Peyer's patch (tissue), 4 donors: ENCODE measurements at regions not wholly inside any gene's neighbourhood (a gene's known extent, or its start where the extent isn't known, plus 50 kb on each side); places are given as distances from the start of the nearest gene placed in this dataset.

Experiments
- CTCF ChIP-seq, 6 experiments: fragments of 450-650 bp in 4 of 6; fragments of 200-600 bp in 2 of 6; sonication (generic) in 1 of 6; IDR thresholded peaks; one replicate each; pipeline ENCODE4 v1.5.1; 2017 to 2019; ENCODE audit warnings: antibody characterized with exemption in 6 of 6, mild to moderate bottlenecking in 3 of 6, moderate library complexity in 1 of 6
- POLR2A ChIP-seq, 2 donors: fragments of 450-650 bp; IDR thresholded peaks; one replicate each; pipeline ENCODE4 v1.5.1; 2017; ENCODE audit warnings: antibody characterized with exemption in 2 of 2, mild to moderate bottlenecking in 2 of 2, moderate library complexity in 2 of 2

GRCh38 chr16:48684148-48684547, 74.2 kb upstream of the N4BP1 start:
- no peak for TF ChIP-seq CTCF (IDR thresholded peaks at IDR 0.05)
- TF ChIP-seq POLR2A (IDR thresholded peaks at IDR 0.05) = no peak
